H1 (cell line): ENCODE measurements at regions not wholly inside any gene's neighbourhood (a gene's known extent, or its start where the extent isn't known, plus 50 kb on each side); places are given as distances from the start of the nearest gene placed in this dataset.

Experiments used
- CTCF ChIA-PET: fragments of 300-600 bp; sonication (Branson Sonifier 250); formaldehyde crosslinking; loops from one replicate; lab custom pipeline; 2021; ENCODE audit not compliant: partially characterized antibody; lab: Charles Lee
- POLR2A ChIA-PET: fragments of 300-600 bp; sonication (Branson Sonifier 250); formaldehyde crosslinking; loops from one replicate; lab custom pipeline; 2021; ENCODE audit warnings: inconsistent platforms; ENCODE audit not compliant: partially characterized antibody; lab: Charles Lee
- DNase-seq, 2 experiments: peaks; one replicate each; pipeline versions ENCODE4 v3.0.0 to v3.0.0-alpha.2; 2010 to 2022; ENCODE audit warnings: low spot score in 2 of 2, low read depth in 1 of 2, mixed read lengths in 1 of 2
- FAIRE-seq: peaks from 2 replicates; lab custom pipeline; 2011; peaks lifted over from hg19 to GRCh38; lab: Jason Lieb, UNC
- H2AFZ ChIP-seq: 2 replicates; pipeline ENCODE4 v1.8.1; 2012; ENCODE audit warnings: low read length, inconsistent platforms
- H2AK5ac ChIP-seq: 2 replicates; pipeline ENCODE4 v1.6.1; 2013; ENCODE audit warnings: low read depth, low read length
- H2BK120ac ChIP-seq: replicated peaks from 2 replicates; pipeline ENCODE3; 2013; ENCODE audit warnings: low read depth, low read length, inconsistent platforms
- H2BK12ac ChIP-seq: 2 replicates; pipeline ENCODE4 v1.6.1; 2013; ENCODE audit warnings: low read depth, low read length
- H2BK15ac ChIP-seq: 2 replicates; pipeline ENCODE4 v1.6.1; 2013; ENCODE audit warnings: low read length
- H2BK20ac ChIP-seq: 2 replicates; pipeline ENCODE4 v1.6.1; 2013; ENCODE audit warnings: low read length
- H2BK5ac ChIP-seq: 2 replicates; pipeline ENCODE4 v1.6.1; 2013; ENCODE audit warnings: low read depth, low read length
- H3K14ac ChIP-seq: 2 replicates; pipeline ENCODE4 v1.6.1; 2013; ENCODE audit warnings: inconsistent platforms; ENCODE audit not compliant: insufficient read length
- H3K18ac ChIP-seq: 2 replicates; pipeline ENCODE4 v1.6.1; 2013; ENCODE audit warnings: low read length; ENCODE audit errors: extremely low read depth
- H3K23ac ChIP-seq: 2 replicates; pipeline ENCODE4 v1.6.1; 2013; ENCODE audit warnings: inconsistent platforms; ENCODE audit not compliant: insufficient read length
- H3K23me2 ChIP-seq: 2 replicates; pipeline ENCODE4 v1.6.1; 2013; ENCODE audit warnings: low read depth, low read length
- H3K27ac ChIP-seq: 2 replicates; pipeline ENCODE4 v1.6.1; 2011; ENCODE audit warnings: low read depth, low read length, inconsistent platforms
- H3K27me3 ChIP-seq, 4 experiments: replicated peaks in 1 of 4; 1 replicate in 1 of 4; 2 replicates in 3 of 4; pipeline versions ENCODE4 v1.6.1 to v1.8.1; 2011 to 2013; ENCODE audit warnings: low read length in 3 of 4, mild to moderate bottlenecking in 3 of 4, inconsistent platforms in 2 of 4, mixed read lengths in 2 of 4, moderate library complexity in 1 of 4; ENCODE audit not compliant: control insufficient read depth in 3 of 4, insufficient read depth in 3 of 4; ENCODE audit errors: extremely low read depth in 1 of 4
- H3K36me3 ChIP-seq, 4 experiments: 2 replicates each; pipeline versions ENCODE4 v1.6.1 to v1.8.1; 2011 to 2013; ENCODE audit warnings: mild to moderate bottlenecking in 4 of 4, low read length in 3 of 4, moderate library complexity in 2 of 4, control low read depth in 1 of 4, inconsistent platforms in 1 of 4; ENCODE audit not compliant: insufficient read depth in 4 of 4, control insufficient read depth in 2 of 4
- H3K4ac ChIP-seq: replicated peaks from 2 replicates; pipeline ENCODE3; 2013; ENCODE audit warnings: low read length, low read depth, mixed read lengths, inconsistent platforms; ENCODE audit not compliant: insufficient read length
- H3K4me1 ChIP-seq, 4 experiments: replicated peaks in 1 of 4; 1 replicate in 1 of 4; 2 replicates in 3 of 4; pipeline versions ENCODE4 v1.6.1 to v1.8.1; 2011 to 2013; ENCODE audit warnings: low read length in 3 of 4, inconsistent platforms in 2 of 4, mixed read lengths in 1 of 4; ENCODE audit not compliant: insufficient read depth in 4 of 4, control insufficient read depth in 3 of 4
- H3K4me2 ChIP-seq, 2 experiments: 2 replicates each; pipeline versions ENCODE4 v1.6.1 to v1.8.1; 2011 to 2013; ENCODE audit warnings: low read depth in 2 of 2, low read length in 2 of 2, control low read depth in 1 of 2, inconsistent platforms in 1 of 2, mild to moderate bottlenecking in 1 of 2; ENCODE audit not compliant: insufficient read depth in 1 of 2
- H3K4me3 ChIP-seq, 4 experiments: fragments of 200-600, 300-600 bp in 1 of 4; sonication (generic), shearing (Covaris generic), sonication (Bioruptor Twin) in 1 of 4; 2 replicates each; pipeline versions ENCODE4 v1.5.1 to v1.8.1; 2011 to 2016; ENCODE audit warnings: low read length in 4 of 4, low read depth in 3 of 4, control low read depth in 2 of 4, inconsistent platforms in 2 of 4, mild to moderate bottlenecking in 2 of 4, mixed read lengths in 1 of 4, moderate library complexity in 1 of 4; ENCODE audit not compliant: insufficient read depth in 2 of 4; ENCODE audit errors: extremely low read depth in 1 of 4
- H3K56ac ChIP-seq: replicated peaks from 2 replicates; pipeline ENCODE3; 2013; ENCODE audit warnings: low read depth, mild to moderate bottlenecking, mixed read lengths, low read length, inconsistent platforms; ENCODE audit not compliant: insufficient read length
- H3K79me1 ChIP-seq: 2 replicates; pipeline ENCODE4 v1.6.1; 2013; ENCODE audit warnings: low read depth, low read length, control low read depth
- H3K79me2 ChIP-seq, 2 experiments: 2 replicates each; pipeline versions ENCODE4 v1.6.1 to v1.8.1; 2012 to 2013; ENCODE audit warnings: low read length in 2 of 2, mild to moderate bottlenecking in 2 of 2, inconsistent platforms in 1 of 2; ENCODE audit not compliant: insufficient read depth in 2 of 2, control insufficient read depth in 1 of 2
- H3K9ac ChIP-seq, 4 experiments: replicated peaks in 1 of 4; 1 replicate in 1 of 4; 2 replicates in 3 of 4; pipeline versions ENCODE4 v1.6.1 to v1.8.1; 2011 to 2013; ENCODE audit warnings: low read depth in 3 of 4, low read length in 3 of 4, control low read depth in 2 of 4, mild to moderate bottlenecking in 2 of 4, moderate library complexity in 2 of 4, inconsistent platforms in 1 of 4; ENCODE audit errors: extremely low read depth in 1 of 4
- H3K9me3 ChIP-seq, 2 experiments: 2 replicates each; pipeline versions ENCODE4 v1.6.1 to v1.8.1; 2012 to 2013; ENCODE audit warnings: mild to moderate bottlenecking in 2 of 2, moderate library complexity in 2 of 2, control low read depth in 1 of 2, inconsistent platforms in 1 of 2, low read depth in 1 of 2, low read length in 1 of 2, mixed read lengths in 1 of 2; ENCODE audit not compliant: insufficient read depth in 2 of 2
- H4K20me1 ChIP-seq, 2 experiments: replicated peaks in 1 of 2; 2 replicates each; pipeline versions ENCODE3 to v1.8.1; 2011 to 2013; ENCODE audit warnings: inconsistent platforms in 2 of 2, low read length in 2 of 2, mild to moderate bottlenecking in 1 of 2; ENCODE audit not compliant: insufficient read depth in 2 of 2, control insufficient read depth in 1 of 2
- H4K5ac ChIP-seq: 2 replicates; pipeline ENCODE4 v1.6.1; 2013; ENCODE audit warnings: low read length, low read depth, mixed read lengths, inconsistent platforms; ENCODE audit not compliant: insufficient read length
- H4K8ac ChIP-seq: 2 replicates; pipeline ENCODE4 v1.8.0; 2013; ENCODE audit warnings: mild to moderate bottlenecking, moderate library complexity, low read length, inconsistent platforms; ENCODE audit not compliant: insufficient read depth; ENCODE audit errors: extremely low read depth
- H4K91ac ChIP-seq: replicated peaks from 2 replicates; pipeline ENCODE3; 2013; ENCODE audit warnings: low read length, mixed read lengths, inconsistent platforms; ENCODE audit not compliant: insufficient read length
- EGR1 ChIP-seq: IDR thresholded peaks from 2 replicates; pipeline ENCODE4 v1.6.1; 2011; ENCODE audit warnings: low read depth, low read length, borderline replicate concordance
- NRF1 ChIP-seq: IDR thresholded peaks from 2 replicates; pipeline ENCODE4 v1.6.1; 2011; ENCODE audit warnings: mild to moderate bottlenecking, low read depth, low read length, improper control_type of control experiment
- RAD21 ChIP-seq, 2 experiments: IDR thresholded peaks in 1 of 2; conservative IDR thresholded peaks in 1 of 2; 2 replicates each; pipeline ENCODE4 v1.6.1; 2011; ENCODE audit warnings: low read depth in 2 of 2, low read length in 2 of 2, improper control_type of control experiment in 1 of 2, inconsistent platforms in 1 of 2, mild to moderate bottlenecking in 1 of 2, moderate library complexity in 1 of 2
- RBBP5 ChIP-seq: IDR thresholded peaks from 2 replicates; pipeline ENCODE4 v1.7.1; 2012; ENCODE audit warnings: low read depth, mild to moderate bottlenecking, inconsistent platforms, low read length, moderate library complexity, borderline replicate concordance
- SP2 ChIP-seq: IDR thresholded peaks from 2 replicates; pipeline ENCODE4 v1.6.1; 2012; ENCODE audit warnings: mild to moderate bottlenecking, low read length, inconsistent platforms
- SP4 ChIP-seq: IDR thresholded peaks from 2 replicates; pipeline ENCODE4 v1.6.1; 2012; ENCODE audit warnings: low read length, inconsistent platforms
- TAF1 ChIP-seq: IDR thresholded peaks from 2 replicates; pipeline ENCODE4 v1.6.1; 2011; ENCODE audit warnings: mild to moderate bottlenecking, low read depth, low read length
- TAF7 ChIP-seq: optimal IDR thresholded peaks from 2 replicates; pipeline ENCODE3; 2011; ENCODE audit warnings: low read depth, mild to moderate bottlenecking, inconsistent platforms, low read length, moderate library complexity, borderline replicate concordance
- TEAD4 ChIP-seq: IDR thresholded peaks from 2 replicates; pipeline ENCODE4 v1.6.1; 2012; ENCODE audit warnings: low read depth, low read length, inconsistent platforms, mixed read lengths
- WGBS, 2 experiments: shearing (Covaris generic) in 1 of 2; methylation state at CpG; one replicate each; pipeline versions ENCODE4 v1.1.6 to v1.1.7; 2013 to 2015; ENCODE audit warnings: low lambda C conversion rate in 2 of 2, mixed read lengths in 2 of 2, inconsistent platforms in 1 of 2, low coverage in 1 of 2, missing lambda C conversion rate in 1 of 2; ENCODE audit not compliant: insufficient replicate concordance in 2 of 2, insufficient coverage in 1 of 2, insufficient read length in 1 of 2; ENCODE audit errors: extremely low coverage in 1 of 2, missing lambda C conversion rate in 1 of 2; 5-methylcytosine and 5-hydroxymethylcytosine counted together
- TF ChIP-seq, protein P1 (sequence below): IDR thresholded peaks from 2 replicates; pipeline ENCODE4 v1.6.1; 2011; ENCODE audit warnings: low read depth, mild to moderate bottlenecking, low read length; ENCODE audit not compliant: insufficient read depth
- TF ChIP-seq, protein P2 (sequence below), 3 experiments: IDR thresholded peaks; 1 replicate in 2 of 3; 2 replicates in 1 of 3; pipeline versions ENCODE4 v1.5.1 to v1.6.1; 2011; ENCODE audit warnings: low read length in 3 of 3, mild to moderate bottlenecking in 3 of 3, inconsistent platforms in 2 of 3, low read depth in 1 of 3, moderate library complexity in 1 of 3; ENCODE audit not compliant: insufficient read depth in 1 of 3; ENCODE audit errors: control extremely low read depth in 1 of 3

DNA sequence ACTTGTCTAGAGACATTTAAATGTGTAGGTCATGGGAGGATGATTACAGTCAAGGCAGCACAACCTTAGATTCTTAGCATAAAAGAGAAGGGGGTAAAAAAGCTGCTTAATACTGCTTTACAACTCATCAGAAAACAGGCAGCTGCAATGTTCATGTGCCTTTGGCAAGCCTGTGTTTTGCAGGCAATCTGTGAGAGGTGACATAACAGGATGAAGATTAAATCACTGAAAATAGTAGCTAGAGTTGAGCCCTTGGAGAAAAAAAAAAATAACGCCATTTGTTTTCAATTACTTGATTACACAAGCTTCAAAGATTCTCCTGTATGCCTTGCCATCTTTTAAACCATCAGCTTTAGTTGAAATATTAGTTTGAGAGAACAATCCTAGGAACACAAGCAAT is 847.6 kb upstream of the LCORL start:
- no peak for FAIRE-seq
- Histone ChIP-seq H3K27me3 (no peaks in the 10 kb centered on the region), H2BK120ac (no peak overlapping the region), H3K9ac (no peak overlapping the region), H3K14ac (no peak overlapping the region), H2AFZ (no peak overlapping the region), H3K23ac (no peak overlapping the region), H2AK5ac (no peak overlapping the region), H3K9me3 (peaks cover 0 to 5% of the 10 kb centered on the region in 2 experiments; a peak in 1 of 4 replicates), H3K4me2 (no peak overlapping the region), H2BK20ac (no peak overlapping the region), H3K4me3 (no peak overlapping the region), H3K79me2 (no peaks in the 10 kb centered on the region), H3K36me3 (no peaks in the 10 kb centered on the region; a peak in 1 of 8 replicates), H4K20me1 (no peaks in the 10 kb centered on the region), H3K4me1 (peaks cover 0 to 4% (median 0%) of the 10 kb centered on the region in 4 experiments; a peak in 2 of 7 replicates), H3K56ac (no peak overlapping the region), H2BK15ac (no peak overlapping the region), H2BK5ac (no peak overlapping the region), H3K23me2 (no peaks in the 10 kb centered on the region), H3K79me1 (no peaks in the 10 kb centered on the region), H2BK12ac (no peak overlapping the region), H3K4ac (no peak overlapping the region), H3K18ac (no peak overlapping the region), H4K8ac (no peak overlapping the region), H4K91ac (no peak overlapping the region), H3K27ac (no peak overlapping the region), H4K5ac (no peak overlapping the region)
- 85% methylated on average over 1 of the region's 1 CpG; no CpG with 5 or more reads in 1 of the 2 experiments for WGBS, 2 experiments
- CTCF ChIA-PET: interaction anchor here (2.0 kb wide), 1 partner anchor 11 kb away, joined by 4 read pairs; no protein-coding TSS in a partner anchor
- POLR2A ChIA-PET: no interaction called here
- no peak for DNase-seq
- TF ChIP-seq TEAD4 (no peak), EGR1 (no peak), NRF1 (no peak), RAD21 (IDR thresholded peaks at IDR 0.05 in 1 of 2, conservative IDR thresholded peaks at IDR 0.05 in 1 of 2; ENCODE audit: low read depth in 2 of 2, low read length in 2 of 2) (no peak), SP4 (no peak), TAF1 (no peak), SP2 (no peak), TAF7 (no peak), RBBP5 (no peak)
- TF ChIP-seq, protein P1, sequence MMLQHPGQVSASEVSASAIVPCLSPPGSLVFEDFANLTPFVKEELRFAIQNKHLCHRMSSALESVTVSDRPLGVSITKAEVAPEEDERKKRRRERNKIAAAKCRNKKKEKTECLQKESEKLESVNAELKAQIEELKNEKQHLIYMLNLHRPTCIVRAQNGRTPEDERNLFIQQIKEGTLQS: no peak
- TF ChIP-seq, protein P2, sequence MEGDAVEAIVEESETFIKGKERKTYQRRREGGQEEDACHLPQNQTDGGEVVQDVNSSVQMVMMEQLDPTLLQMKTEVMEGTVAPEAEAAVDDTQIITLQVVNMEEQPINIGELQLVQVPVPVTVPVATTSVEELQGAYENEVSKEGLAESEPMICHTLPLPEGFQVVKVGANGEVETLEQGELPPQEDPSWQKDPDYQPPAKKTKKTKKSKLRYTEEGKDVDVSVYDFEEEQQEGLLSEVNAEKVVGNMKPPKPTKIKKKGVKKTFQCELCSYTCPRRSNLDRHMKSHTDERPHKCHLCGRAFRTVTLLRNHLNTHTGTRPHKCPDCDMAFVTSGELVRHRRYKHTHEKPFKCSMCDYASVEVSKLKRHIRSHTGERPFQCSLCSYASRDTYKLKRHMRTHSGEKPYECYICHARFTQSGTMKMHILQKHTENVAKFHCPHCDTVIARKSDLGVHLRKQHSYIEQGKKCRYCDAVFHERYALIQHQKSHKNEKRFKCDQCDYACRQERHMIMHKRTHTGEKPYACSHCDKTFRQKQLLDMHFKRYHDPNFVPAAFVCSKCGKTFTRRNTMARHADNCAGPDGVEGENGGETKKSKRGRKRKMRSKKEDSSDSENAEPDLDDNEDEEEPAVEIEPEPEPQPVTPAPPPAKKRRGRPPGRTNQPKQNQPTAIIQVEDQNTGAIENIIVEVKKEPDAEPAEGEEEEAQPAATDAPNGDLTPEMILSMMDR (IDR thresholded peaks at IDR 0.05; ENCODE audit: control extremely low read depth in 1 of 3, insufficient read depth in 1 of 3, low read depth in 1 of 3, low read length in 3 of 3): no peak
